ENCODE measurements at regions not wholly inside any gene's neighbourhood (a gene's known extent, or its start where the extent isn't known, plus 50 kb on each side); places are given as distances from the start of the nearest gene placed in this dataset.

DNA sequence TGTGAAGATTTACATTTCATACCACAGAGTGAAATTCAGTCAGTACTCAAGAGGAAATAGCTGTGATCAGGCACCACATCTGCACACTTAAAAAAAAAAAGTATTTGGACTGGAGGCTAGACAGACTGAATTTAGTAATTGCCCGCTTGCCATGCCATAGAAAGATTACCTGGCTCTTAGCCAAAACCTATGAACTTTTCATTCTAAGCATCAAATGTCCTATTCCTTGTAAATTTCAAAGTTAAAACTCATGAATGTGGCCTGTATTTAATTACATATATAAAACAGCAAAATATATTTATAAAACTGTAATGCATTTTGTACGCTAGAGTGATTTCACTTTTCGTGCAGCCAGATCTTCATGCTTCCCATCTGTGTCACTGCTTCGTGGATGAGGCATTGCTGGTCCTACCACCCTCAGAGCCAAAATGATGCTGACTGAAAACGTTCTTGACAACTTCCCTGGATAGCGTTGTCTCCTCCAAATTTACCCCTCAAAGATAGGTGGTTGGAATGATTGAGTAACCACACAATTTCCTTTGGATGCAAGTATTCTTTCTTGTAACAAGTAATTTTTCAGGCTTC is 447.9 kb upstream of the SGCD start:
- TF ChIP-seq EZH2 (IDR thresholded peaks at IDR 0.05; ENCODE audit: borderline replicate concordance, low read depth, low read length, severe bottlenecking) = no peak
- TF ChIP-seq, protein P1, sequence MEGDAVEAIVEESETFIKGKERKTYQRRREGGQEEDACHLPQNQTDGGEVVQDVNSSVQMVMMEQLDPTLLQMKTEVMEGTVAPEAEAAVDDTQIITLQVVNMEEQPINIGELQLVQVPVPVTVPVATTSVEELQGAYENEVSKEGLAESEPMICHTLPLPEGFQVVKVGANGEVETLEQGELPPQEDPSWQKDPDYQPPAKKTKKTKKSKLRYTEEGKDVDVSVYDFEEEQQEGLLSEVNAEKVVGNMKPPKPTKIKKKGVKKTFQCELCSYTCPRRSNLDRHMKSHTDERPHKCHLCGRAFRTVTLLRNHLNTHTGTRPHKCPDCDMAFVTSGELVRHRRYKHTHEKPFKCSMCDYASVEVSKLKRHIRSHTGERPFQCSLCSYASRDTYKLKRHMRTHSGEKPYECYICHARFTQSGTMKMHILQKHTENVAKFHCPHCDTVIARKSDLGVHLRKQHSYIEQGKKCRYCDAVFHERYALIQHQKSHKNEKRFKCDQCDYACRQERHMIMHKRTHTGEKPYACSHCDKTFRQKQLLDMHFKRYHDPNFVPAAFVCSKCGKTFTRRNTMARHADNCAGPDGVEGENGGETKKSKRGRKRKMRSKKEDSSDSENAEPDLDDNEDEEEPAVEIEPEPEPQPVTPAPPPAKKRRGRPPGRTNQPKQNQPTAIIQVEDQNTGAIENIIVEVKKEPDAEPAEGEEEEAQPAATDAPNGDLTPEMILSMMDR (IDR thresholded peaks at IDR 0.05; ENCODE audit: borderline replicate concordance, extremely low read depth, low read length, poor library complexity, severe bottlenecking) = no peak
- H3K9ac ChIP-seq (ENCODE audit: low read depth, low read length) = no peak overlapping the region
- no peaks in the 10 kb centered on the region for H3K4me1 ChIP-seq (ENCODE audit: insufficient read depth, low read length)
- no peak overlapping the region for H3K4me2 ChIP-seq (ENCODE audit: insufficient read depth, low read length)
- H3K79me2 ChIP-seq (ENCODE audit: insufficient read depth, low read length) = no peaks in the 10 kb centered on the region
- no peak overlapping the region for H3K27ac ChIP-seq (ENCODE audit: low read length)
- no peaks in the 10 kb centered on the region for H3K36me3 ChIP-seq (ENCODE audit: insufficient read depth, low read length)
- no peak overlapping the region for H2AFZ ChIP-seq (ENCODE audit: low read depth, low read length)
- ATAC-seq (ENCODE audit: insufficient read depth, low read depth) (no peak), DNase-seq (no peak)
- no peak overlapping the region for H3K4me3 ChIP-seq (ENCODE audit: low read depth in 1 of 2, low read length in 2 of 2)
- no peaks in the 10 kb centered on the region for H4K20me1 ChIP-seq (ENCODE audit: insufficient read depth, low read length)
- H3K27me3 ChIP-seq (ENCODE audit: insufficient read depth, low read length, poor library complexity) = no peaks in the 10 kb centered on the region
- no peaks in the 10 kb centered on the region for H3K9me3 ChIP-seq (ENCODE audit: insufficient read depth, low read length, severe bottlenecking)

DNA sequence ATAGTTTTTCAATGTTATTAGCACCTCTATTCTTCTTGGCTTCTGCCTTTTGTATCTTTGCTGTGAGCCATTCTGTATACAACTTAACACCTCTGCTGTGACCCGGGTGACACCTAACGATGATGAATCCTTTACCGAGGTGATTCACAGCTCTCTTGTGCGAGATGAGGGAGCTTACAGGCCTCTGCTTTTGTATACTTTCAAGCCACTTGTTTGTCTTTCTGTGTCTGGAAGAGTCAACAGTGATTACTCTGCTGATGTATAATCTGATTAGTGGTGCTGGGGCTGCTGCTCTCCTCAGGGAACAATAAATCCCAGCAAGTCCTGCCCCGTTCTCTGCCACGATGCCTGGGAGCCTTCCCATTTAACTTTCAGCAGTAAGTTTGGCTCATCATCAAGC is 442.9 kb upstream of the SGCD start:
- no peaks in the 10 kb centered on the region for H3K27me3 ChIP-seq (ENCODE audit: insufficient read depth, low read length, poor library complexity)
- H3K4me1 ChIP-seq (ENCODE audit: insufficient read depth, low read length) = no peaks in the 10 kb centered on the region
- no peak for TF ChIP-seq EZH2 (IDR thresholded peaks at IDR 0.05; ENCODE audit: borderline replicate concordance, low read depth, low read length, severe bottlenecking)
- TF ChIP-seq, protein P1 (IDR thresholded peaks at IDR 0.05; ENCODE audit: borderline replicate concordance, extremely low read depth, low read length, poor library complexity, severe bottlenecking) = no peak
- no peak overlapping the region for H2AFZ ChIP-seq (ENCODE audit: low read depth, low read length)
- H4K20me1 ChIP-seq (ENCODE audit: insufficient read depth, low read length) = no peaks in the 10 kb centered on the region
- DNase-seq (no peak), ATAC-seq (ENCODE audit: insufficient read depth, low read depth) (no peak)
- no peak overlapping the region for H3K9ac ChIP-seq (ENCODE audit: low read depth, low read length)
- no peak overlapping the region for H3K4me2 ChIP-seq (ENCODE audit: insufficient read depth, low read length)
- no peak overlapping the region for H3K27ac ChIP-seq (ENCODE audit: low read length)
- H3K79me2 ChIP-seq (ENCODE audit: insufficient read depth, low read length) = no peaks in the 10 kb centered on the region
- H3K9me3 ChIP-seq (ENCODE audit: insufficient read depth, low read length, severe bottlenecking) = no peaks in the 10 kb centered on the region
- no peaks in the 10 kb centered on the region for H3K36me3 ChIP-seq (ENCODE audit: insufficient read depth, low read length)
- no peak overlapping the region for H3K4me3 ChIP-seq (ENCODE audit: low read depth in 1 of 2, low read length in 2 of 2)

DNA sequence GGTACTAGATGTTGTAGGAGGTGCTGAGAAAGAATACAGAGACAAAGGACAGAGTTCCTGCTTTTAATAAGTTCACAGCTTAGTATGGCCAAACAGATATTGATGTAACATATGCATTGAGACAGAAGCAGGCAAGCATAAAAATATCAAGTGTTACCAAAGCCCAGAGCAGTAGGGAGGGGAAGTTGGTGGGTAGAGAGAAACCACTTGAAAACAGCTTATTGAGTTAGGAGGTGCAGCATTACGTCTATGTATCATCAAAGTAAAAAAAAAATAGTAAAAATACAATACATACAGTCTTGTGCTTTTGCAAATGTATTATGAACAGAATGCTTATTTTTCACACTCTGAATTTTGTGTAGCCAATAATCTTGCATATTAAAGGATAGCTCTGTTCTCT is 441.8 kb upstream of the SGCD start:
- no peak for DNase-seq
- Histone ChIP-seq H3K79me2 (ENCODE audit: insufficient read depth, low read length) (no peaks in the 10 kb centered on the region), H3K4me1 (ENCODE audit: insufficient read depth, low read length) (no peaks in the 10 kb centered on the region), H4K20me1 (ENCODE audit: insufficient read depth, low read length) (no peaks in the 10 kb centered on the region), H2AFZ (ENCODE audit: low read depth, low read length) (no peak overlapping the region), H3K4me2 (ENCODE audit: insufficient read depth, low read length) (no peak overlapping the region), H3K9me3 (ENCODE audit: insufficient read depth, low read length, severe bottlenecking) (no peaks in the 10 kb centered on the region), H3K9ac (ENCODE audit: low read depth, low read length) (no peak overlapping the region), H3K27me3 (ENCODE audit: insufficient read depth, low read length, poor library complexity) (no peaks in the 10 kb centered on the region), H3K27ac (ENCODE audit: low read length) (no peak overlapping the region), H3K36me3 (ENCODE audit: insufficient read depth, low read length) (no peaks in the 10 kb centered on the region), H3K4me3 (ENCODE audit: low read depth in 1 of 2, low read length in 2 of 2) (no peak overlapping the region)
- no peak for TF ChIP-seq EZH2 (IDR thresholded peaks at IDR 0.05; ENCODE audit: borderline replicate concordance, low read depth, low read length, severe bottlenecking)
- TF ChIP-seq, protein P1 (IDR thresholded peaks at IDR 0.05; ENCODE audit: borderline replicate concordance, extremely low read depth, low read length, poor library complexity, severe bottlenecking) = no peak
- no peak for ATAC-seq (ENCODE audit: insufficient read depth, low read depth)

Measured in DND-41 (cell line).